WTC11 (cell line): ENCODE measurements at regions not wholly inside any gene's neighbourhood (a gene's known extent, or its start where the extent isn't known, plus 50 kb on each side); places are given as distances from the start of the nearest gene placed in this dataset.

Experiments
- AFF4 ChIP-seq: sonication (generic); formaldehyde crosslinking; IDR thresholded peaks from 2 replicates; pipeline ENCODE4 v1.8.1; 2023; ENCODE audit warnings: mild to moderate bottlenecking, missing genetic modification reagents, borderline replicate concordance
- CREB1 ChIP-seq: sonication (generic); formaldehyde crosslinking; IDR thresholded peaks from 2 replicates; pipeline ENCODE4 v1.8.0; 2023; ENCODE audit warnings: mild to moderate bottlenecking, missing genetic modification reagents
- CTCF ChIP-seq: fragments of 200-600 bp; IDR thresholded peaks from 2 replicates; pipeline ENCODE4 v1.8.0; 2022; ENCODE audit warnings: antibody characterized with exemption
- GRHL2 ChIP-seq: fragments of 250-450 bp; sonication (Bioruptor Pico); IDR thresholded peaks from 2 replicates; pipeline ENCODE4 v1.8.0; 2022; ENCODE audit warnings: mild to moderate bottlenecking, moderate library complexity; ENCODE audit not compliant: insufficient replicate concordance, severe bottlenecking
- IRF1 ChIP-seq: sonication (generic); formaldehyde crosslinking; IDR thresholded peaks from 2 replicates; pipeline ENCODE4 v1.8.0; 2023; ENCODE audit warnings: missing genetic modification reagents
- JUN ChIP-seq: sonication (generic); formaldehyde crosslinking; IDR thresholded peaks from 2 replicates; pipeline ENCODE4 v1.8.0; 2023; ENCODE audit warnings: mild to moderate bottlenecking, missing genetic modification reagents
- TEAD1 ChIP-seq: sonication (generic); formaldehyde crosslinking; IDR thresholded peaks from 2 replicates; pipeline ENCODE4 v1.8.0; 2022; ENCODE audit warnings: mild to moderate bottlenecking, missing genetic modification reagents
- TEAD4 ChIP-seq: sonication (generic); formaldehyde crosslinking; IDR thresholded peaks from 2 replicates; pipeline ENCODE4 v1.8.0; 2022; ENCODE audit warnings: mild to moderate bottlenecking, missing genetic modification reagents
- ZNF232 ChIP-seq: sonication (generic); formaldehyde crosslinking; IDR thresholded peaks from 2 replicates; pipeline ENCODE4 v1.8.0; 2022; ENCODE audit warnings: mild to moderate bottlenecking, missing genetic modification reagents
- ZNF317 ChIP-seq: sonication (generic); formaldehyde crosslinking; IDR thresholded peaks from 2 replicates; pipeline ENCODE4 v1.8.1; 2023; ENCODE audit warnings: low read depth, mild to moderate bottlenecking, moderate library complexity, missing genetic modification reagents, borderline replicate concordance
- TF ChIP-seq, protein P1 (sequence below): sonication (generic); formaldehyde crosslinking; IDR thresholded peaks from 2 replicates; pipeline ENCODE4 v1.8.0; 2022; ENCODE audit warnings: mild to moderate bottlenecking, missing genetic modification reagents

DNA sequence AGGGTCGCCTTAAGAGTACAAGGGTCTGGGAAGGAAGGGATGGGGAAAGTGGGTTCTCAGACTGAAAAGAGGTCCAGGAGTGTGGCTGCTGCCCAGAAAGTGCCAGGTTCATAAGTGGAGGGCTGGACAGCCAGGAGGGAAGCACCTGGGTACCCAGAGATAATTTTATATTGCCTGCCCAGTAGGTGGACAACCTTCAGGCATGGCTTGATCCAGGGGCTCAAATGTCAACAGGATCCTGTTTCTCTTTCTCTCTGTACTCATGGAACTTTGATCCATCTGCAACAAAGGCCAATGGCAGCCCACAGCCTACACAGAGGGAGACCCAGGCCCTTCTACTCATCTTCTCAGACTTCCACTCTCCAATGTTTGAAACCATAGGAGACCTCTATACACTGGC, 80.5 kb upstream of the GRK3 start:
- no peak for TF ChIP-seq CTCF
- TF ChIP-seq CREB1: no peak
- no peak for TF ChIP-seq JUN (CRISPR knock-in tag)
- no peak for TF ChIP-seq AFF4
- TF ChIP-seq ZNF232 (CRISPR knock-in tag): no peak
- TF ChIP-seq IRF1: no peak
- TF ChIP-seq, protein P1, sequence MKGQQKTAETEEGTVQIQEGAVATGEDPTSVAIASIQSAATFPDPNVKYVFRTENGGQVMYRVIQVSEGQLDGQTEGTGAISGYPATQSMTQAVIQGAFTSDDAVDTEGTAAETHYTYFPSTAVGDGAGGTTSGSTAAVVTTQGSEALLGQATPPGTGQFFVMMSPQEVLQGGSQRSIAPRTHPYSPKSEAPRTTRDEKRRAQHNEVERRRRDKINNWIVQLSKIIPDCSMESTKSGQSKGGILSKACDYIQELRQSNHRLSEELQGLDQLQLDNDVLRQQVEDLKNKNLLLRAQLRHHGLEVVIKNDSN (CRISPR knock-in tag): no peak
- no peak for TF ChIP-seq ZNF317 (CRISPR knock-in tag)
- TF ChIP-seq TEAD4: no peak
- no peak for TF ChIP-seq TEAD1 (CRISPR knock-in tag)
- no peak for TF ChIP-seq GRHL2
